HG02973 (cell line): ENCODE measurements at regions not wholly inside any gene's neighbourhood (a gene's known extent, or its start where the extent isn't known, plus 50 kb on each side); places are given as distances from the start of the nearest gene placed in this dataset.

Experiments used
- ATAC-seq: cut with Tn5 transposase; IDR thresholded peaks from one replicate; pipeline ENCODE4 v1.9.1; 2021; ENCODE audit warnings: moderate library complexity; ENCODE audit not compliant: unreplicated experiment

GRCh38 chr14:51507511-51507905, 144.2 kb upstream of the FRMD6 start:
- ATAC-seq, result no peak

- no peak for ATAC-seq
Measured at GRCh38 chr14:51507906-51508511, 143.7 kb upstream of the FRMD6 start.

GRCh38 chr14:51511265-51511664, 140.4 kb upstream of the FRMD6 start:
- no peak for ATAC-seq

- no peak for ATAC-seq
Measured at GRCh38 chr14:51512316-51512715, 139.4 kb upstream of the FRMD6 start.

- ATAC-seq, result no peak
Measured at GRCh38 chr14:51513281-51513680, 138.4 kb upstream of the FRMD6 start.

GRCh38 chr14:51513933-51514332, 137.8 kb upstream of the FRMD6 start:
- no peak for ATAC-seq

GRCh38 chr14:51515611-51516010, 136.1 kb upstream of the FRMD6 start:
- no peak for ATAC-seq

GRCh38 chr14:51516706-51517395, 134.9 kb upstream of the FRMD6 start:
- no peak for ATAC-seq

GRCh38 chr14:51518280-51518679, 133.4 kb upstream of the FRMD6 start:
- ATAC-seq, result no peak

GRCh38 chr14:51518711-51519110, 133.0 kb upstream of the FRMD6 start:
- no peak for ATAC-seq

GRCh38 chr14:51520087-51520486, 131.6 kb upstream of the FRMD6 start:
- ATAC-seq, result no peak

GRCh38 chr14:51521764-51522163, 129.9 kb upstream of the FRMD6 start:
- no peak for ATAC-seq

- ATAC-seq, result no peak
Measured at GRCh38 chr14:51523243-51523642, 128.5 kb upstream of the FRMD6 start.

- ATAC-seq, result no peak
Measured at GRCh38 chr14:51525739-51526138, 126.0 kb upstream of the FRMD6 start.

GRCh38 chr14:51527073-51527472, 124.6 kb upstream of the FRMD6 start:
- ATAC-seq, result no peak

GRCh38 chr14:51529736-51530135, 122.0 kb upstream of the FRMD6 start:
- no peak for ATAC-seq

GRCh38 chr14:51533160-51533559, 118.5 kb upstream of the FRMD6 start:
- no peak for ATAC-seq

GRCh38 chr14:51533872-51534553, 117.7 kb upstream of the FRMD6 start:
- no peak for ATAC-seq

- no peak for ATAC-seq
Measured at GRCh38 chr14:51534610-51535011, 117.1 kb upstream of the FRMD6 start.

GRCh38 chr14:51535443-51536044, 116.2 kb upstream of the FRMD6 start:
- no peak for ATAC-seq

- no peak for ATAC-seq
Measured at GRCh38 chr14:51538973-51539372, 112.7 kb upstream of the FRMD6 start.

GRCh38 chr14:51539571-51540037, 112.1 kb upstream of the FRMD6 start:
- ATAC-seq, result no peak
